ENCODE measurements at regions not wholly inside any gene's neighbourhood (a gene's known extent, or its start where the extent isn't known, plus 50 kb on each side); places are given as distances from the start of the nearest gene placed in this dataset.

GRCh38 chr22:25354456-25354855 is 135.0 kb downstream of the CRYBB2 start:
- TF ChIP-seq CTCF (IDR thresholded peaks at IDR 0.05; ENCODE audit: low read depth, low read length, poor library complexity, severe bottlenecking) (no peak), EZH2phosphoT487 (IDR thresholded peaks at IDR 0.05; ENCODE audit: borderline replicate concordance, low read length) (no peak)
